A549 (cell line): ENCODE measurements at regions not wholly inside any gene's neighbourhood (a gene's known extent, or its start where the extent isn't known, plus 50 kb on each side); places are given as distances from the start of the nearest gene placed in this dataset.

Source experiments
- ATAC-seq, 2 experiments: fragments of 200-7000 bp in 1 of 2; fragments of >200 bp in 1 of 2; cut with Nextera tagmentation in 1 of 2; cut with Tn5 transposase in 1 of 2; 3 replicates each; pipeline versions ENCODE4 v1.8.0 to v1.9.1; 2018 to 2020; ENCODE audit warnings: mild to moderate bottlenecking in 1 of 2, moderate library complexity in 1 of 2
- CTCF ChIA-PET: fragments of 300-600 bp; sonication (Branson Sonifier 250); formaldehyde crosslinking; extraction: SDS; loops from one replicate; lab custom pipeline; 2021; ENCODE audit warnings: antibody characterized with exemption, inconsistent platforms; lab: Yijun Ruan, JAX
- POLR2A ChIA-PET: fragments of 350-600 bp; formaldehyde crosslinking; extraction: SDS; loops from one replicate; lab custom pipeline; 2021; ENCODE audit warnings: antibody characterized with exemption, inconsistent platforms; lab: Yijun Ruan, JAX
- DNase-seq, 2 experiments: peaks; one replicate each; pipeline versions ENCODE4 v3.0.0 to v3.0.0-alpha.2; 2011 to 2016; ENCODE audit warnings: low read depth in 1 of 2, low spot score in 1 of 2
- FAIRE-seq: peaks from 2 replicates; lab custom pipeline; 2011; peaks lifted over from hg19 to GRCh38; lab: Jason Lieb, UNC
- H3K27ac ChIP-seq, 2 experiments: fragments of >200 bp; sonication (Bioruptor Twin); formaldehyde crosslinking; 3 replicates each; pipeline ENCODE4 v1.5.1; 2016 to 2017
- H3K4me1 ChIP-seq: fragments of >200 bp; sonication (Bioruptor Twin); formaldehyde crosslinking; 3 replicates; pipeline ENCODE4 v1.6.1; 2016
- H3K4me2 ChIP-seq: fragments of >200 bp; sonication (Bioruptor Twin); formaldehyde crosslinking; 3 replicates; pipeline ENCODE4 v1.6.1; 2016
- H3K4me3 ChIP-seq: fragments of >200 bp; sonication (Bioruptor Twin); formaldehyde crosslinking; 3 replicates; pipeline ENCODE4 v1.5.1; 2016
- H3K9me3 ChIP-seq: fragments of >200 bp; sonication (Bioruptor Twin); formaldehyde crosslinking; 3 replicates; pipeline ENCODE4 v1.6.1; 2016
- CBX8 ChIP-seq: fragments of 200-600 bp; sonication (generic); IDR thresholded peaks from 2 replicates; pipeline ENCODE4 v1.6.1; 2016
- EHF ChIP-seq: fragments of 250-450 bp; sonication (Bioruptor Pico); IDR thresholded peaks from 2 replicates; pipeline ENCODE4 v1.5.0; 2020; ENCODE audit warnings: mild to moderate bottlenecking
- EHMT2 ChIP-seq: fragments of 200-600 bp; sonication (generic); IDR thresholded peaks from 2 replicates; pipeline ENCODE4 v1.6.1; 2016; ENCODE audit warnings: antibody characterized with exemption, low read depth, mild to moderate bottlenecking, moderate library complexity
- ESRRA ChIP-seq: fragments of 150-350 bp; IDR thresholded peaks from 2 replicates; pipeline ENCODE4 v1.6.1; 2014; ENCODE audit warnings: mild to moderate bottlenecking, low read length, borderline replicate concordance
- HEYL ChIP-seq: fragments of 250-450 bp; sonication (Bioruptor Pico); IDR thresholded peaks from 2 replicates; pipeline ENCODE4 v1.8.0; 2021; ENCODE audit warnings: mild to moderate bottlenecking, moderate library complexity
- HOXA7 ChIP-seq: fragments of 250-450 bp; sonication (Bioruptor Pico); IDR thresholded peaks from 2 replicates; pipeline ENCODE4 v1.5.0; 2020; ENCODE audit warnings: mild to moderate bottlenecking, moderate library complexity
- HOXB13 ChIP-seq: fragments of 250-450 bp; sonication (Bioruptor Pico); IDR thresholded peaks from 2 replicates; pipeline ENCODE4 v1.5.0; 2020; ENCODE audit warnings: low read depth, mild to moderate bottlenecking, moderate library complexity
- HOXB5 ChIP-seq: fragments of 250-450 bp; sonication (Bioruptor Pico); IDR thresholded peaks from 2 replicates; pipeline ENCODE4 v1.5.0; 2020; ENCODE audit warnings: mild to moderate bottlenecking, moderate library complexity
- JUNB ChIP-seq: fragments of >200 bp; sonication (Bioruptor Twin); formaldehyde crosslinking; IDR thresholded peaks from 2 replicates; pipeline ENCODE4 v1.6.1; 2016
- KDM5A ChIP-seq: fragments of 200-600 bp; sonication (generic); IDR thresholded peaks from 2 replicates; pipeline ENCODE4 v1.6.1; 2016; ENCODE audit warnings: antibody characterized with exemption, mild to moderate bottlenecking
- MAZ ChIP-seq: fragments of 150-350 bp; IDR thresholded peaks from 2 replicates; pipeline ENCODE4 v1.6.1; 2014; ENCODE audit warnings: antibody characterized with exemption, low read depth, low read length, borderline replicate concordance
- MYC ChIP-seq: IDR thresholded peaks from 2 replicates; pipeline ENCODE4 v1.6.1; 2012; ENCODE audit warnings: mild to moderate bottlenecking, inconsistent platforms, low read length, improper control_type of control experiment, borderline replicate concordance
- NFE2L2 ChIP-seq: fragments of 150-350 bp; conservative IDR thresholded peaks from 2 replicates; pipeline ENCODE4 v1.6.1; 2014; ENCODE audit warnings: low read length
- NR3C1 ChIP-seq: fragments of >200 bp; sonication (Bioruptor Twin); formaldehyde crosslinking; IDR thresholded peaks from 3 replicates; pipeline ENCODE4 v1.6.1; 2017
- RARB ChIP-seq: fragments of 250-450 bp; sonication (Bioruptor Pico); IDR thresholded peaks from 2 replicates; pipeline ENCODE4 v1.8.0; 2021; ENCODE audit warnings: mild to moderate bottlenecking, moderate library complexity
- SMC3 ChIP-seq: fragments of >200 bp; sonication (Bioruptor Twin); formaldehyde crosslinking; IDR thresholded peaks from 3 replicates; pipeline ENCODE4 v1.6.1; 2018; ENCODE audit warnings: inconsistent platforms
- WGBS: methylation state at CpG from one replicate; pipeline ENCODE4 v1.1.6; 2017; ENCODE audit errors: missing lambda C conversion rate; 5-methylcytosine and 5-hydroxymethylcytosine counted together
- TF ChIP-seq, protein P1 (sequence below): IDR thresholded peaks from 2 replicates; pipeline ENCODE4 v1.6.1; 2012
- TF ChIP-seq, protein P2 (sequence below): fragments of >200 bp; sonication (Bioruptor Twin); formaldehyde crosslinking; IDR thresholded peaks from 2 replicates; pipeline ENCODE4 v1.6.1; 2016
- TF ChIP-seq, protein P3 (sequence below): fragments of 250-450 bp; sonication (Bioruptor Pico); IDR thresholded peaks from 2 replicates; pipeline ENCODE4 v1.5.0; 2020; ENCODE audit warnings: low read depth, mild to moderate bottlenecking, moderate library complexity
- TF ChIP-seq, protein P4 (sequence below): fragments of 150-350 bp; IDR thresholded peaks from 2 replicates; pipeline ENCODE4 v1.6.1; 2014; ENCODE audit warnings: low read depth, mild to moderate bottlenecking, low read length
- TF ChIP-seq, protein P5 (sequence below): fragments of >200 bp; sonication (Bioruptor Twin); formaldehyde crosslinking; IDR thresholded peaks from 3 replicates; pipeline ENCODE4 v1.5.1; 2016
- TF ChIP-seq, protein P6 (sequence below): fragments of 250-450 bp; sonication (Bioruptor Pico); IDR thresholded peaks from 2 replicates; pipeline ENCODE4 v1.5.0; 2021; ENCODE audit warnings: mild to moderate bottlenecking, moderate library complexity, borderline replicate concordance

DNA sequence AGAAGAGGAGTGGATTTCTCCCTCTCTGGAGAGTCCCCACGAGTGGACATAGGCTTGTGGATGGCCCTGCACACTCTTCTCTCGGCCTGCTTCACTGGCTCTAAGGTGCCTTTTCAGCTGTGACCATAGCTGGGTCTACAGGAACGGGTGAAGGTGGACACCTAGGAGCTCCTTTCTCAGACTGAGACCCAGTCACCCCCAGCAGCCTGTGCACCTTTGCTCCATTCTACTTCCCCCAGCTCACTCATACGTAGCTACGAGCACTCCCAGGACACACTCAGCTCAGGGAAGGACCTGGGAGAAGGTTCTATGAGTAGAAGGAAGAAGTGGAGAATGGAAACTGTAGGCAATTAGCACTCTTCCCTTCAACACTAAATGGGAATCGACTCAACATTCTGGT lies 272.0 kb upstream of the KLF6 start:
- peaks cover 27% of the 10 kb centered on the region for H3K4me1 ChIP-seq
- DNase-seq: no peak
- no peak overlapping the region for H3K4me3 ChIP-seq
- TF ChIP-seq, protein P1, sequence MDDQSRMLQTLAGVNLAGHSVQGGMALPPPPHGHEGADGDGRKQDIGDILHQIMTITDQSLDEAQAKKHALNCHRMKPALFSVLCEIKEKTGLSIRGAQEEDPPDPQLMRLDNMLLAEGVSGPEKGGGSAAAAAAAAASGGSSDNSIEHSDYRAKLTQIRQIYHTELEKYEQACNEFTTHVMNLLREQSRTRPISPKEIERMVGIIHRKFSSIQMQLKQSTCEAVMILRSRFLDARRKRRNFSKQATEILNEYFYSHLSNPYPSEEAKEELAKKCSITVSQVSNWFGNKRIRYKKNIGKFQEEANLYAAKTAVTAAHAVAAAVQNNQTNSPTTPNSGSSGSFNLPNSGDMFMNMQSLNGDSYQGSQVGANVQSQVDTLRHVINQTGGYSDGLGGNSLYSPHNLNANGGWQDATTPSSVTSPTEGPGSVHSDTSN: no peak
- TF ChIP-seq MYC (no peak), HOXA7 (CRISPR knock-in tag) (no peak), SMC3 (no peak), HOXB5 (no peak), HEYL (CRISPR knock-in tag) (no peak), MAZ (no peak), CBX8 (no peak), EHF (CRISPR knock-in tag) (no peak), HOXB13 (CRISPR knock-in tag) (no peak), ESRRA (no peak), RARB (no peak), EHMT2 (no peak), NFE2L2 (no peak), KDM5A (no peak), JUNB (no peak)
- TF ChIP-seq, protein P2, sequence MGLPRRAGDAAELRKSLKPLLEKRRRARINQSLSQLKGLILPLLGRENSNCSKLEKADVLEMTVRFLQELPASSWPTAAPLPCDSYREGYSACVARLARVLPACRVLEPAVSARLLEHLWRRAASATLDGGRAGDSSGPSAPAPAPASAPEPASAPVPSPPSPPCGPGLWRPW: no peak
- TF ChIP-seq, protein P3, sequence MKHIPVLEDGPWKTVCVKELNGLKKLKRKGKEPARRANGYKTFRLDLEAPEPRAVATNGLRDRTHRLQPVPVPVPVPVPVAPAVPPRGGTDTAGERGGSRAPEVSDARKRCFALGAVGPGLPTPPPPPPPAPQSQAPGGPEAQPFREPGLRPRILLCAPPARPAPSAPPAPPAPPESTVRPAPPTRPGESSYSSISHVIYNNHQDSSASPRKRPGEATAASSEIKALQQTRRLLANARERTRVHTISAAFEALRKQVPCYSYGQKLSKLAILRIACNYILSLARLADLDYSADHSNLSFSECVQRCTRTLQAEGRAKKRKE (CRISPR knock-in tag): no peak
- TF ChIP-seq, protein P4, sequence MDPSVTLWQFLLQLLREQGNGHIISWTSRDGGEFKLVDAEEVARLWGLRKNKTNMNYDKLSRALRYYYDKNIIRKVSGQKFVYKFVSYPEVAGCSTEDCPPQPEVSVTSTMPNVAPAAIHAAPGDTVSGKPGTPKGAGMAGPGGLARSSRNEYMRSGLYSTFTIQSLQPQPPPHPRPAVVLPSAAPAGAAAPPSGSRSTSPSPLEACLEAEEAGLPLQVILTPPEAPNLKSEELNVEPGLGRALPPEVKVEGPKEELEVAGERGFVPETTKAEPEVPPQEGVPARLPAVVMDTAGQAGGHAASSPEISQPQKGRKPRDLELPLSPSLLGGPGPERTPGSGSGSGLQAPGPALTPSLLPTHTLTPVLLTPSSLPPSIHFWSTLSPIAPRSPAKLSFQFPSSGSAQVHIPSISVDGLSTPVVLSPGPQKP: no peak
- WGBS: 88% methylated on average over 6 of the region's 6 CpGs
- ChIA-PET POLR2A (no interaction called here), CTCF (interaction anchor here (0.8 kb wide), 1 partner anchor 14 kb away, joined by 3 read pairs; no protein-coding TSS in a partner anchor)
- FAIRE-seq: no peak
- no peaks in the 10 kb centered on the region for H3K9me3 ChIP-seq
- H3K4me2 ChIP-seq: no peak overlapping the region
- no peak for ATAC-seq
- peak overlapping the region; percentile 53 to 77; a peak in 4 of 6 replicates for H3K27ac ChIP-seq

DNA sequence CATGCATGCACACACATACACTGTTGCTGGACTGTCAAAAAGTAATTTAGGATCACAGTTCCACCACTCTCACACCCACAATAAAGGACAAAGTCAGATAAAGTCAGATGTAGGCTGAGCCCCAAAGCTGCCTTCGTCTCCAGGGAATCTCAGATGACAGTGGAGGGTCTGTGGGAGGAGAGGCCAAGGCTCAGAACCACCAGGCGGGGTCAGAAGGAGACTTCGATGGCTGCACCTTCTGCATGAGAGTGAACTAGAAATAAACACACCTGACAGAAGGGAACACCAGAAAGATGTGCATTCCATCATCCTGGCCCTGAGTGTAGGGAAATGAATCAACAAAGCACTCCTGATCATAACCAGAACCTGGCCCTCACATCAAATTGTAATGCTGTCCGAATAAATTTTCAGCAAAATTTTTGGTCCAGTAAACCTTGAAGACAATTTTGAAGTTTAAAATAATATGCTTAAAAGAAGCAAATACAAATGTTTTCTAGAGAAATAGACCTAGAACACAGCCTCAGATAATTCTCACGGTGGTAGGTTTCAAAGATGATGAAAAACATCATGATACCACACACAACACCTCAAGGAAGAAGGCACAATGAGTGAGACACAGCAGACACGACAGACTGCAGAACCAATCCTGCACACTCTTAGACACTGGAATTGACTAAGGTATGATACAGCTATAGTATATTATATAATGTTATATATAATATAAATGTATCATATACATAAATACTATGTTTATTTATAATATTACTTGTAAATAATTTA lies 269.8 kb upstream of the KLF6 start:
- peaks cover 20% of the 10 kb centered on the region for H3K4me1 ChIP-seq
- H3K27ac ChIP-seq: no peak overlapping the region; a peak in 1 of 6 replicates
- ATAC-seq: no peak
- TF ChIP-seq, protein P5, sequence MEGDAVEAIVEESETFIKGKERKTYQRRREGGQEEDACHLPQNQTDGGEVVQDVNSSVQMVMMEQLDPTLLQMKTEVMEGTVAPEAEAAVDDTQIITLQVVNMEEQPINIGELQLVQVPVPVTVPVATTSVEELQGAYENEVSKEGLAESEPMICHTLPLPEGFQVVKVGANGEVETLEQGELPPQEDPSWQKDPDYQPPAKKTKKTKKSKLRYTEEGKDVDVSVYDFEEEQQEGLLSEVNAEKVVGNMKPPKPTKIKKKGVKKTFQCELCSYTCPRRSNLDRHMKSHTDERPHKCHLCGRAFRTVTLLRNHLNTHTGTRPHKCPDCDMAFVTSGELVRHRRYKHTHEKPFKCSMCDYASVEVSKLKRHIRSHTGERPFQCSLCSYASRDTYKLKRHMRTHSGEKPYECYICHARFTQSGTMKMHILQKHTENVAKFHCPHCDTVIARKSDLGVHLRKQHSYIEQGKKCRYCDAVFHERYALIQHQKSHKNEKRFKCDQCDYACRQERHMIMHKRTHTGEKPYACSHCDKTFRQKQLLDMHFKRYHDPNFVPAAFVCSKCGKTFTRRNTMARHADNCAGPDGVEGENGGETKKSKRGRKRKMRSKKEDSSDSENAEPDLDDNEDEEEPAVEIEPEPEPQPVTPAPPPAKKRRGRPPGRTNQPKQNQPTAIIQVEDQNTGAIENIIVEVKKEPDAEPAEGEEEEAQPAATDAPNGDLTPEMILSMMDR: no peak
- TF ChIP-seq, protein P6, sequence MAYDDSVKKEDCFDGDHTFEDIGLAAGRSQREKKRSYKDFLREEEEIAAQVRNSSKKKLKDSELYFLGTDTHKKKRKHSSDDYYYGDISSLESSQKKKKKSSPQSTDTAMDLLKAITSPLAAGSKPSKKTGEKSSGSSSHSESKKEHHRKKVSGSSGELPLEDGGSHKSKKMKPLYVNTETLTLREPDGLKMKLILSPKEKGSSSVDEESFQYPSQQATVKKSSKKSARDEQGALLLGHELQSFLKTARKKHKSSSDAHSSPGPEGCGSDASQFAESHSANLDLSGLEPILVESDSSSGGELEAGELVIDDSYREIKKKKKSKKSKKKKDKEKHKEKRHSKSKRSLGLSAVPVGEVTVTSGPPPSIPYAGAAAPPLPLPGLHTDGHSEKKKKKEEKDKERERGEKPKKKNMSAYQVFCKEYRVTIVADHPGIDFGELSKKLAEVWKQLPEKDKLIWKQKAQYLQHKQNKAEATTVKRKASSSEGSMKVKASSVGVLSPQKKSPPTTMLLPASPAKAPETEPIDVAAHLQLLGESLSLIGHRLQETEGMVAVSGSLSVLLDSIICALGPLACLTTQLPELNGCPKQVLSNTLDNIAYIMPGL (CRISPR knock-in tag): no peak
- TF ChIP-seq NR3C1: no peak
- H3K4me2 ChIP-seq: no peak overlapping the region
- no peak overlapping the region for H3K4me3 ChIP-seq
- no peak for DNase-seq
- ChIA-PET POLR2A (no interaction called here), CTCF (no interaction called here)
- WGBS: 76% methylated on average over 6 of the region's 6 CpGs
- no peaks in the 10 kb centered on the region for H3K9me3 ChIP-seq
- no peak for FAIRE-seq
